Thyroid gland (tissue), 4 donors: ENCODE measurements at regions not wholly inside any gene's neighbourhood (a gene's known extent, or its start where the extent isn't known, plus 50 kb on each side); places are given as distances from the start of the nearest gene placed in this dataset.

ENCODE experiments used
- POLR2A ChIP-seq, 2 donors: fragments of 450-650 bp; IDR thresholded peaks; one replicate each; pipeline ENCODE4 v1.6.1; 2017; ENCODE audit warnings: antibody characterized with exemption in 2 of 2, mild to moderate bottlenecking in 2 of 2, moderate library complexity in 1 of 2
- TF ChIP-seq, protein P1 (sequence below), 6 experiments: fragments of 200-600 bp in 3 of 6; fragments of 450-650 bp in 3 of 6; sonication (generic) in 3 of 6; IDR thresholded peaks; one replicate each; pipeline ENCODE4 v1.5.1; 2016 to 2019; ENCODE audit warnings: antibody characterized with exemption in 6 of 6, mild to moderate bottlenecking in 2 of 6, inconsistent platforms in 1 of 6, moderate library complexity in 1 of 6

GRCh38 chr4:12105519-12105918 lies 676.8 kb upstream of the HS3ST1 start:
- TF ChIP-seq, protein P1, sequence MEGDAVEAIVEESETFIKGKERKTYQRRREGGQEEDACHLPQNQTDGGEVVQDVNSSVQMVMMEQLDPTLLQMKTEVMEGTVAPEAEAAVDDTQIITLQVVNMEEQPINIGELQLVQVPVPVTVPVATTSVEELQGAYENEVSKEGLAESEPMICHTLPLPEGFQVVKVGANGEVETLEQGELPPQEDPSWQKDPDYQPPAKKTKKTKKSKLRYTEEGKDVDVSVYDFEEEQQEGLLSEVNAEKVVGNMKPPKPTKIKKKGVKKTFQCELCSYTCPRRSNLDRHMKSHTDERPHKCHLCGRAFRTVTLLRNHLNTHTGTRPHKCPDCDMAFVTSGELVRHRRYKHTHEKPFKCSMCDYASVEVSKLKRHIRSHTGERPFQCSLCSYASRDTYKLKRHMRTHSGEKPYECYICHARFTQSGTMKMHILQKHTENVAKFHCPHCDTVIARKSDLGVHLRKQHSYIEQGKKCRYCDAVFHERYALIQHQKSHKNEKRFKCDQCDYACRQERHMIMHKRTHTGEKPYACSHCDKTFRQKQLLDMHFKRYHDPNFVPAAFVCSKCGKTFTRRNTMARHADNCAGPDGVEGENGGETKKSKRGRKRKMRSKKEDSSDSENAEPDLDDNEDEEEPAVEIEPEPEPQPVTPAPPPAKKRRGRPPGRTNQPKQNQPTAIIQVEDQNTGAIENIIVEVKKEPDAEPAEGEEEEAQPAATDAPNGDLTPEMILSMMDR (IDR thresholded peaks at IDR 0.05) = no peak
- no peak for TF ChIP-seq POLR2A (IDR thresholded peaks at IDR 0.05)
